Parathyroid adenoma (tissue), 2 donors: ENCODE measurements at regions not wholly inside any gene's neighbourhood (a gene's known extent, or its start where the extent isn't known, plus 50 kb on each side); places are given as distances from the start of the nearest gene placed in this dataset.
"Not testable (repeated sequence)": the region's sequence is repeated elsewhere in the genome, so short reads cannot be mapped to it uniquely, and the experiment has no call there.

Experiments
- H2AFZ ChIP-seq: fragments of 300-600 bp; sonication (generic); one replicate; pipeline ENCODE4 v1.7.0; 2017; ENCODE audit warnings: antibody characterized with exemption, mild to moderate bottlenecking
- H3K27ac ChIP-seq: fragments of 300-600 bp; sonication (generic); one replicate; pipeline ENCODE4 v1.7.0; 2017
- H3K27me3 ChIP-seq: fragments of 300-600 bp; sonication (generic); one replicate; pipeline ENCODE4 v1.7.0; 2017; ENCODE audit warnings: low read length; ENCODE audit not compliant: control insufficient read depth, insufficient read depth
- H3K36me3 ChIP-seq: fragments of 300-600 bp; sonication (generic); one replicate; pipeline ENCODE4 v1.7.0; 2017; ENCODE audit warnings: low read length; ENCODE audit not compliant: control insufficient read depth, insufficient read depth
- H3K4me1 ChIP-seq: fragments of 300-600 bp; sonication (generic); one replicate; pipeline ENCODE4 v1.7.0; 2017; ENCODE audit warnings: control low read depth
- H3K4me2 ChIP-seq: fragments of 300-600 bp; sonication (generic); one replicate; pipeline ENCODE4 v1.7.0; 2017; ENCODE audit warnings: low read length
- H3K4me3 ChIP-seq: fragments of 300-600 bp; sonication (generic); one replicate; pipeline ENCODE4 v1.7.0; 2017; ENCODE audit warnings: low read depth, low read length
- H3K79me2 ChIP-seq: fragments of 300-600 bp; sonication (generic); one replicate; pipeline ENCODE4 v1.7.0; 2017; ENCODE audit warnings: control low read depth
- H3K9ac ChIP-seq: fragments of 300-600 bp; sonication (generic); one replicate; pipeline ENCODE4 v1.7.0; 2017; ENCODE audit warnings: mild to moderate bottlenecking
- H3K9me3 ChIP-seq: fragments of 300-600 bp; sonication (generic); one replicate; pipeline ENCODE4 v1.7.0; 2017; ENCODE audit warnings: low read length; ENCODE audit not compliant: control insufficient read depth
- CTCF ChIP-seq: fragments of 300-600 bp; sonication (generic); IDR thresholded peaks from one replicate; pipeline ENCODE4 v1.7.0; 2017; ENCODE audit warnings: antibody characterized with exemption, mild to moderate bottlenecking
- donor health status: primary hyperparathyroidism.

GRCh38 chr15:38769492-38769891, 204.9 kb upstream of the RASGRP1 start:
- no peak overlapping the region for H3K4me2 ChIP-seq
- H3K9ac ChIP-seq = no peak overlapping the region
- no peaks in the 10 kb centered on the region for H3K9me3 ChIP-seq
- no peaks in the 10 kb centered on the region for H3K79me2 ChIP-seq
- H3K4me3 ChIP-seq = no peak overlapping the region
- no peaks in the 10 kb centered on the region for H3K4me1 ChIP-seq
- no peaks in the 10 kb centered on the region for H3K27me3 ChIP-seq
- no peak overlapping the region for H2AFZ ChIP-seq
- no peak overlapping the region for H3K27ac ChIP-seq
- no peak for TF ChIP-seq CTCF
- no peaks in the 10 kb centered on the region for H3K36me3 ChIP-seq

GRCh38 chr15:38774076-38774475, 209.5 kb upstream of the RASGRP1 start:
- H3K9ac ChIP-seq, H3K27ac ChIP-seq, H3K27me3 ChIP-seq, H3K9me3 ChIP-seq, H3K4me1 ChIP-seq, H2AFZ ChIP-seq, H3K4me2 ChIP-seq, H3K4me3 ChIP-seq, H3K36me3 ChIP-seq, H3K79me2 ChIP-seq: not testable (repeated sequence)

- Histone ChIP-seq H3K27ac (no peak overlapping the region), H3K79me2 (no peaks in the 10 kb centered on the region), H3K36me3 (no peaks in the 10 kb centered on the region), H2AFZ (no peak overlapping the region), H3K4me1 (no peaks in the 10 kb centered on the region), H3K4me3 (no peak overlapping the region), H3K9ac (no peak overlapping the region), H3K9me3 (no peaks in the 10 kb centered on the region), H3K27me3 (no peaks in the 10 kb centered on the region), H3K4me2 (no peak overlapping the region)
- no peak for TF ChIP-seq CTCF
Observed at GRCh38 chr15:38781196-38781595, 216.6 kb upstream of the RASGRP1 start.

GRCh38 chr15:38782156-38782555, 217.5 kb upstream of the RASGRP1 start:
- Histone ChIP-seq H3K36me3 (no peaks in the 10 kb centered on the region), H3K9me3 (no peaks in the 10 kb centered on the region), H3K4me3 (no peak overlapping the region), H3K79me2 (no peaks in the 10 kb centered on the region), H3K27ac (no peak overlapping the region), H3K27me3 (no peaks in the 10 kb centered on the region), H3K9ac (no peak overlapping the region), H2AFZ (no peak overlapping the region), H3K4me2 (no peak overlapping the region), H3K4me1 (no peaks in the 10 kb centered on the region)
- no peak for TF ChIP-seq CTCF

GRCh38 chr15:38788918-38789317, 224.3 kb upstream of the RASGRP1 start:
- H3K79me2 ChIP-seq = no peaks in the 10 kb centered on the region
- H2AFZ ChIP-seq = no peak overlapping the region
- H3K27ac ChIP-seq = no peak overlapping the region
- no peak overlapping the region for H3K9ac ChIP-seq
- H3K9me3 ChIP-seq = no peaks in the 10 kb centered on the region
- no peak for TF ChIP-seq CTCF
- H3K36me3 ChIP-seq = no peaks in the 10 kb centered on the region
- H3K4me2 ChIP-seq = no peak overlapping the region
- no peaks in the 10 kb centered on the region for H3K27me3 ChIP-seq
- H3K4me1 ChIP-seq = no peaks in the 10 kb centered on the region
- no peak overlapping the region for H3K4me3 ChIP-seq
